ENCODE measurements at regions not wholly inside any gene's neighbourhood (a gene's known extent, or its start where the extent isn't known, plus 50 kb on each side); places are given as distances from the start of the nearest gene placed in this dataset.

DNA sequence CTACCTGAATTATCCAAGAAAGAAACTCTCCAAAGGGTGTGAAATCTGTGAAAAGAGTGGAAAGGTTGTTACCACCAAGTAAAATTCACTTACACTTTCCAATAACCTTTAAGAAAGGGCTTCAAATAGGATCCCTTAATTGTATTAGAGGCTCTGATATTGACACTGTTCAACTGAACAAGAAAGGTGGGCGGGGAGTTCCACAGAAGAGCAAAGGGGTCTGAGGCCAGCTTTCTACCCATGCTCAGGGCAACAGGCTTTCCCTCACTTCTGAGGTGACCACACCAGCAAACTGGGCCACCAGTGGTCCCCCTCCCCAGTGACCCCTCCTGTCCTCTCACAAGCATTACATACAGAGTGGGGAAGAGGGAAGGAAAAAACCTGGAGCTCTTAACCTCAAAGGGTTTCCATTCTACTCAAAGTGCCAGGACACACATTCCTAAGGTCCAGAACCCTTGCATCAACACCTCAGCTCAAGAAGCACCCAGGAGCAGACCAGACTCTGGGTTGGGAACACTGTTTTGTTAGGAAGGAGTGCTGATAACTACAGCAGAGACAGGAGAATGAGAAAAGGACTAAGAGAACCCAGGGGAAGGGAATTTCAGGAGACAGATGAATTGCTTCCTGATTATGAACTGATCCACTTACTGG lies 71.6 kb upstream of the AKIP1 start:
- TF ChIP-seq CTCF (IDR thresholded peaks at IDR 0.05; ENCODE audit: low read depth, low read length) = no peak
- H3K4me3 ChIP-seq (ENCODE audit: low read depth, low read length) = no peak overlapping the region

DNA sequence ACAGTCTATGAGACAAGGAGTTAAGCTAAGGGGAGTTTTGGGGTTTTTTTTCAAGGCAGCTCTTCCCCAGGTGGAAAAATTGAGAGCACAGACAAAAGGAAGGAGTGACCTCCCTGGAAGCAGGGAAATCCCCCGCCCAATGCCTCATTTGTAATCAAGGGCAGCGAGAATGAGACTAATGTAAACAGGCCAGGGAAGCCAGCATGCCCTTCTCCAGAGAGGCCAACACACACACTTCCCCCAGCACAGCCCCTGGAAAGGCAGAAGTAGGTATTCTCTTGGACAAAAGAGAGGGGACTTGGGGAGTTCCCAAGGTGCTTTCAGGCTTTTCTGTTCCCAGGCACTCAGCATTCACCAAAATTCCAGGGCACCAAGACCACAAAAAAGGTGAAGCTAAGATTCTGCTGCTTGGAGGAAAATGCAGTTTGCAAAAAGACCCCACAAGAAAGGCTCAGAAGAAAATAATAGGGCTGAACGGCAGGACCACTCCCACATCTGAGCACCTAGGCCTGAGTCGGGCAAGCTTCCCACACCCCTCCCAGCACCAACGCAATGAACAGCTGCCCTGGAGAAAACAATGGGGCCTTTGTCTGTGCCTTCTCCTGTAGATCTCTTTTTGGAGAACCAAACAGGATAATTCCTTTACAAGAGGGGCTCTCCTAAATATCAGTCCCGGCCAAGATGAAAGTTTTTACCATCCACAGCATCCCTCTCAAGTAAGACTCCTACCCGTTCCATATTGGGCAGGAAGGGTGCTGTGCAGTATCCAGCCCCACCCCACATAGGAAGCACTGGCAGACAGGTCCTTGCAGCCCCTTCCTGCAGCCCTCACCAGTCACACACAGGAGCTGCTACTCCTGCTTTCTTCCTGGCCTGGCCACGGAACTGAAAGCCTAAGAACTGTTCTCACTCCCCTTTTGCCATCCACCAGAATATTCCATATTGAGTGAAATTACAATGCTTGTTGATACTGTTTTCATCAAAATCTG lies 70.7 kb upstream of the AKIP1 start:
- no peak for TF ChIP-seq CTCF (IDR thresholded peaks at IDR 0.05; ENCODE audit: low read depth, low read length)
- H3K4me3 ChIP-seq (ENCODE audit: low read depth, low read length) = 0 out of 2 replicates have a peak overlapping the region, but pooled peaks have one; percentile 1

GRCh38 chr11:8841899-8842298 lies 69.1 kb upstream of the AKIP1 start:
- TF ChIP-seq CTCF (IDR thresholded peaks at IDR 0.05; ENCODE audit: low read depth, low read length) = no peak
- no peak overlapping the region for H3K4me3 ChIP-seq (ENCODE audit: low read depth, low read length)

GRCh38 chr11:8858808-8859207 lies 52.2 kb upstream of the AKIP1 start:
- TF ChIP-seq CTCF (IDR thresholded peaks at IDR 0.05; ENCODE audit: low read depth, low read length) = no peak
- H3K4me3 ChIP-seq (ENCODE audit: low read depth, low read length) = no peak overlapping the region
